GM13977 (cell line): ENCODE measurements at regions not wholly inside any gene's neighbourhood (a gene's known extent, or its start where the extent isn't known, plus 50 kb on each side); places are given as distances from the start of the nearest gene placed in this dataset.

ENCODE experiments used
- DNase-seq: peaks from one replicate; pipeline ENCODE4 v3.0.0; 2012; ENCODE audit warnings: low spot score
- CTCF ChIP-seq: IDR thresholded peaks from 2 replicates; pipeline ENCODE4 v1.5.1; 2012; ENCODE audit warnings: mild to moderate bottlenecking, control low read depth; ENCODE audit not compliant: insufficient read depth; ENCODE audit errors: extremely low read depth, missing control alignments
- in situ Hi-C: fragments of 300-500 bp; cut with MboI; formaldehyde crosslinking; loops from one replicate; pipeline ENCODE4 v1.12.0; 2022; ENCODE audit warnings: low sequenced_read_pairs, low pct_unique_long_range_greater_than_20kb, mixed read lengths, inconsistent platforms; ENCODE audit not compliant: unreplicated experiment

- no peak for DNase-seq
- TF ChIP-seq CTCF: no peak
- in situ Hi-C loops: no loop called here
Measured at GRCh38 chr2:23096906-23097602, 287.9 kb upstream of the KLHL29 start.

- in situ Hi-C loops: no loop called here
- no peak for DNase-seq
- TF ChIP-seq CTCF: no peak
Measured at GRCh38 chr2:23100406-23100805, 284.6 kb upstream of the KLHL29 start.

- no peak for DNase-seq
- in situ Hi-C loops: no loop called here
- no peak for TF ChIP-seq CTCF
Measured at GRCh38 chr2:23106242-23106785, 278.7 kb upstream of the KLHL29 start.

- in situ Hi-C loops: no loop called here
- no peak for TF ChIP-seq CTCF
- no peak for DNase-seq
Measured at GRCh38 chr2:23107327-23107941, 277.5 kb upstream of the KLHL29 start.

- in situ Hi-C loops: no loop called here
- DNase-seq: no peak
- no peak for TF ChIP-seq CTCF
Measured at GRCh38 chr2:23111263-23111662, 273.7 kb upstream of the KLHL29 start.

- in situ Hi-C loops: no loop called here
- no peak for TF ChIP-seq CTCF
- no peak for DNase-seq
Measured at GRCh38 chr2:23112517-23112916, 272.5 kb upstream of the KLHL29 start.
